ENCODE measurements at regions not wholly inside any gene's neighbourhood (a gene's known extent, or its start where the extent isn't known, plus 50 kb on each side); places are given as distances from the start of the nearest gene placed in this dataset.

DNA sequence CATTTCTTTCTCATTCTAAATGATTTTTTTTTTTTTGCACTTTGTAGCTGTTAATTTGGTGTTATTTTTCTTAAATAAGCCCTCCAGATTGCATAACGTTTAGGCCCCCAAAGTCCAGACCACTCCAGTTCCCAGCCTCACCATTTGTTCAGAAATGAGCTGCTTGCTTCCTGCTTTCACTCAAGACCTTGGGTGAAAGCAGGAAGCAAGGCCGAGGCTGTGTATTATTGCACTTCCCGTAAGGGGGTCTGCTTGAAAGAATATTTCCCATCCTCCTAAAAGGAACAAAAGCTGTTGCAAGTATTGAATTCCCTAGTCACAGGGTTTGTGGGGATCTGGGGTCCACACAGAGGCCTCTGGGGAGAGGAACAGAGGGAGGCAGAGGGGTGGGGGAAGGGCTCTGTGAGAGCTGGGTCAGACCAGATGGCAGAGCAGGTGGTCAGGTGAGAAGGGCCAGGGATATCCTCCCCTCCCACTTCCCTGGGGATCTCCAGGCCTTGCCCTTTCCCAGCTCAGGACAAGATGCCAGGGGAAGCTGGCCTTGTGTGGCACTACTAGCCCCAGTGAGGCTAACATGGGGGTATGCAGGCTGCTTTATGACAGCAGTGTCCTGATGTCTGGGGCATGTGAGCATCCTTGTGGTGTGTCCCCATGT lies 51.6 kb upstream of the MYEOV start:
- H3K27me3 Mint-ChIP-seq = peaks cover 2% of the 10 kb centered on the region
- no peak overlapping the region for H3K4me3 Mint-ChIP-seq
- no peak for ATAC-seq (ENCODE audit: low read depth)
- DNase-seq = no peak
- CTCF ChIA-PET = no interaction called here
- no peak overlapping the region for H3K27ac Mint-ChIP-seq
- POLR2A ChIA-PET = no interaction called here
- H3K9me3 Mint-ChIP-seq = no peaks in the 10 kb centered on the region
- TF ChIP-seq, protein P1, sequence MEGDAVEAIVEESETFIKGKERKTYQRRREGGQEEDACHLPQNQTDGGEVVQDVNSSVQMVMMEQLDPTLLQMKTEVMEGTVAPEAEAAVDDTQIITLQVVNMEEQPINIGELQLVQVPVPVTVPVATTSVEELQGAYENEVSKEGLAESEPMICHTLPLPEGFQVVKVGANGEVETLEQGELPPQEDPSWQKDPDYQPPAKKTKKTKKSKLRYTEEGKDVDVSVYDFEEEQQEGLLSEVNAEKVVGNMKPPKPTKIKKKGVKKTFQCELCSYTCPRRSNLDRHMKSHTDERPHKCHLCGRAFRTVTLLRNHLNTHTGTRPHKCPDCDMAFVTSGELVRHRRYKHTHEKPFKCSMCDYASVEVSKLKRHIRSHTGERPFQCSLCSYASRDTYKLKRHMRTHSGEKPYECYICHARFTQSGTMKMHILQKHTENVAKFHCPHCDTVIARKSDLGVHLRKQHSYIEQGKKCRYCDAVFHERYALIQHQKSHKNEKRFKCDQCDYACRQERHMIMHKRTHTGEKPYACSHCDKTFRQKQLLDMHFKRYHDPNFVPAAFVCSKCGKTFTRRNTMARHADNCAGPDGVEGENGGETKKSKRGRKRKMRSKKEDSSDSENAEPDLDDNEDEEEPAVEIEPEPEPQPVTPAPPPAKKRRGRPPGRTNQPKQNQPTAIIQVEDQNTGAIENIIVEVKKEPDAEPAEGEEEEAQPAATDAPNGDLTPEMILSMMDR (IDR thresholded peaks at IDR 0.05) = no peak
- peaks cover 8% of the 10 kb centered on the region for H3K4me1 Mint-ChIP-seq
- no peaks in the 10 kb centered on the region for H3K36me3 Mint-ChIP-seq (ENCODE audit: low read depth)
- intact Hi-C loops (cut with micrococcal nuclease) = no loop called here

DNA sequence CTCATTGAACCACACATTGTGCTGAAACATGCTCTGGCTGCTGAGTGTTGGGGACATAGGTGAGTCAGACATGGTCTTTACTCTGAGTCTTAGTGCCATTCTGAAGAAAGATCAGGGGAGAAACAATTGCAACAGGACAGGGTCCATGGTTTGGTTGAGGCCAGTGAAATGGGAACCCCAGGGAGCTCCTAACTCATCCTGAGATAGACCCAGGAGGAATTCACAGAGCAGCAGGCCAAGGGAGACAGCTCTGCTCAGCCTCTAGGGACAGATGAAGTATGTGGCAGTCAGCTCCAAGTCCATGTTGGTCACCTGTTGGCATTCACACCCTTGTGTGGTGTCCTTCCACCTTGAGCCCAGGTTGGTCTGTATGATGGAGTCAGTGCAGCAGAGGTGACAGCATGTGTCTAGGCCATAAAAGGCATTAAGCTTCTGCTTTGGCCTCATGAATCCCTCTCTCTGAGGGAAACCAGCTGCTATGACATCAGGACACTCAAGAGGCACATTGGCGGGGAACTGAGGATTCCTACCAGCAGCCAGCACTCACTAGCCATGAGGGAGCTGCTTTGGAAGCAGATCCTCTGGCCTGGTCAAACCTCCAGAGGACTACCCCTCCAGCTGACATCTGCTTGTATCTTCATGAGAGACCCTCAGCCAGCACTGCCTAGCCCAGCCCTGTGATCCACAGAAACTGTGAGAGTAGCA lies 50.3 kb upstream of the MYEOV start:
- ChIA-PET POLR2A (no interaction called here), CTCF (no interaction called here)
- Mint-ChIP-seq H3K36me3 (ENCODE audit: low read depth) (no peaks in the 10 kb centered on the region), H3K4me1 (peaks cover 8% of the 10 kb centered on the region), H3K4me3 (no peak overlapping the region), H3K27me3 (peaks cover 3% of the 10 kb centered on the region), H3K9me3 (no peaks in the 10 kb centered on the region), H3K27ac (no peak overlapping the region)
- intact Hi-C loops (cut with micrococcal nuclease) = no loop called here
- ATAC-seq (ENCODE audit: low read depth) (no peak), DNase-seq (no peak)
- TF ChIP-seq, protein P1 (IDR thresholded peaks at IDR 0.05) = no peak
